ENCODE measurements at regions not wholly inside any gene's neighbourhood (a gene's known extent, or its start where the extent isn't known, plus 50 kb on each side); places are given as distances from the start of the nearest gene placed in this dataset.

DNA sequence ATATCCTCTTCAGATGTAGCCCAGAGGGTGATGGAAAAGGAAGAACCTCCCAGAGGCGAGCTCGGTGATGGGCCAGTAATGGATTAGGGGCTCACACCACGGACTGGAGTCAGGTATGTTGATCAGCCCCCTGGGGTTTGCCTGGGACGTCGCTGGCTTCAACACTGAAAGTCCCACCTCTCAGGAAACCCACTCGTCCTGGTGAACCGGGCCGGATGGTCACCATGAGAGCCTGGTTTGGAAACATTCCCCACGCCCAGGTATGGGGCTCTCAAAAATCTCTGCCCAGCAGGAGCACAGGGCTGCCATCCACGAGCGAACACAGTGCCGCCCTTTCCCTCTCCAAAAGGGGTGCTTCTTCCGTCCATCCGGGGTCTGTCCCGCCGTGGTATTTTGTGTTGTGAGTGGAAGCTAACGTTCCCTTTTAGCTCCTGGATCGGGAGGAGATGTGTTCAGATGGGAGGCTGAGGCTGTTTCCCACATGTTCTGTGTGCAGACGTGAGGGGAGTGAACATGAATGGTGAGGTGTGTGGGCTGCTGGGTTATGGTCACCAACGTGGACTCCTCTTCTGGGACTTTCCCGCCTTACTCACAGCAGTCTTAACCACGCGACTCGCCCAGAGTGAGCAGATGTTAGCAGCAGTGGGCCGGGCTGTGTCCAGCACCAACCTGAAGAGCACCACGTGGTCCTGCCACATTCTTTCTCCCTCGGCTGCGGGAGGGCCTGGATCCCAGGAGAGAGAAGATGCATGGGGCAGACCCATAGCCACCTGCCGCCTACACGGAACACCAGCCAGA, 139.2 kb downstream of the KIF26A start:
- DNase-seq: no peak

GRCh38 chr14:104278214-104278534, 139.8 kb downstream of the KIF26A start:
- no peak for DNase-seq

DNA sequence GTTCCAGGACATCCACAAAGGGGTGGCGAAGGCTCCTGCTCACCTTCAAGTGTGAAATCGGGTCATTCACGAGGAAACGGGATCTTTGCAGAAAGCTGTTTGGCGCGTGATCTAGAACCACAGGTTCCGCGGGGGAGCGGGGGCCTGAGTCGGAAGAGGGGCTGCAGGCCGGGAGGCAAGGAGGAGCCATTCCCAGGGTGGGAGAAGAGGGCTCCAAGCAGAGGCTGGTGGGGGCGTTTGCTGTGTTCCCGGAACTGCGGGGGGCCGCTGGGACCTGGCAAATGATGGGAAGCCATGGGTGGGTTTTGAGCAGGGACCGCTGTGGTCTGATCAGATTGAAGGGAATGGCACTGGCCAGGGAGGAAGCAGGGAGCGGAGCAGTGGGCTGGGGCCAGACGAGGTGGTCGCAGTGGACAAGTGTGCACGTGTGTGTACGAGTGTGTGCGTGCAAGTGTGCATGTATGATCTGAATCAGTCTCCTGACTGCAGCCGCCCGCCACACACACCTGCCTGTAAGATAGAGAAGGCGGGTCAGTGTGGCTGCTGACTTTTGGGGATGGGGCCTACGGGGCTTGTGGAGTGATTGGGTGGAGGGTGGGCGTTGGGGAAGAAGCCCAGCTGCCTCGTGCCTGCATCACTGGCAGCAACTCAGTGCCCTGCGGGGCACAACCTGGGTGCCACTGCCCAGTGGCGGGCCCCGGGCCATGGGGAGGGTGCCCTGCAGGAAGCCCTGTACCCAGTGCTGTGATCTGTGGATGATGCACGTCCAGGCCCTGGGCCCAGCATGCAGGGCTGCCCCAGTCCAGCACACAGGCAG, 141.9 kb downstream of the KIF26A start:
- DNase-seq: no peak

DNA sequence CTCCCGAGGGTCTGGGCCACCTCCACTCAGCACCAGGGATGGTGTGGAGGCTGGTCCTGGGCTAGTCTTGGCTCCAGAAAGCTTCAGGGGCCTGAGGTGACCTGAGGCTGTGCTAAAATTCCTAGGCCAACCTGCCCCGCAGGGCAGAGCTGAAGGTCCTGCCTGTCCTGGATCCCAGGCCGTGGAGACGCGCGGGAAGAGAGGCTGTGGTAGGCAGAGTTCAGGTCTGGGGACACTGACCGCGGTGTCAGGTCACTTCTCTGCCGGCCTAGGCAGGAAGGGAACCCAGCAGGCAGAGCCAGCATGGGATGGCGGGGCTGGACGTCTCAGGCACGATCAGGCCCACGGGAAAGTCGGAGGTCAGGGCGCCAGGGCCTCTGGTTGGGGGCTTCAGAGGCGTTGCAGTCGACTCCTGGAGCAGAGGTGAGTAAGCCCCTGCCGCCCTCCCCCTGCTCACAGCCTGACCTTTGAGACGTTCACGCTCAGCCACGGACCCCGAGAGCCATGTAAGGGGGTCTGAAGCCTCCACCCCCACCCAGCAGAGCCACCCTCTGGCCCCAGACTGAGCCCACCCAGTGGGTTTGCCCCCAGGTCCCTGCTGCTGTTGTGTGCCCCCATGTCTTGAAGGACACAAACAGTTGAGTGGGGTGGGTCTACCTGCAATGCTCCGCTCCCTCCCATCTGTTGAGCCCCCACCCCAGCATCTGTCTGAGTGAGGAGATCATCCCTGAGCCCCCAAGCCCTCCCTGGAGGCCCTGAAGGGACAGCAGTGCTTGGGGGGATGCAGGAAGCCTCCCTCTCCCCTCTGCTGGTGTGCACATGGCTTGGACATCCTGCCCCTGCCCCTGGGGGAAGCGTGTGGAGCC, 142.7 kb downstream of the KIF26A start:
- DNase-seq: no peak

- DNase-seq: no peak
Measured at GRCh38 chr14:104281768-104282301, 143.4 kb downstream of the KIF26A start.

- no peak for DNase-seq
Measured at GRCh38 chr14:104282332-104283196, 144.2 kb downstream of the KIF26A start.

GRCh38 chr14:104283197-104284106, 145.1 kb downstream of the KIF26A start:
- DNase-seq: no peak

DNA sequence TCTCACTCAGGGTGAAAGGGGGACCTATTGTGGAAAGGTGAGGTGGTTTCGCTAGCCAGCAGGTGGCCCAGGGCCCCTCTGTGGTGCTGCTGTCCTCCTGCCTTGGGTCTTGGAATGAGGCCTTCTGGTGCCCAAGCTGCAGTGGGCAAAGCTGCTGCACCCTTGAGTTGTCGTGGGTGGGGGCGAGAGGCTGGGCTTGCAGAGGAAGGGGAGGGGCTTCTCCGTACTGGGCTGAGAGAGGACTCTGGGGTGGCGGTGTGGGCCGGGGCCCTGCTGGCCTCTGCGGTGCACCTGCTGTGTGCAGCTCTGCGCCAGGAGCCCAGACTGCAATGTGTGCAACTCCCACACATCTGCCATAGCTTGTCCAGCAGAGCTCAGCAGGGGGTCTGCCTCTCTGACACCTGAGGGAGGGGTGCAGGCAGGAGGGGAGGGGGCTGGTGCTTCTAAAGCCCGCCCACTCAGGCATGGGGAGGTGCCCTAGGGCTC, 145.8 kb downstream of the KIF26A start:
- no peak for DNase-seq

- no peak for DNase-seq
Measured at GRCh38 chr14:104284636-104285507, 146.5 kb downstream of the KIF26A start.

GRCh38 chr14:104285508-104285840, 147.1 kb downstream of the KIF26A start:
- DNase-seq: no peak

GRCh38 chr14:104286086-104286485, 147.7 kb downstream of the KIF26A start:
- no peak for DNase-seq

DNA sequence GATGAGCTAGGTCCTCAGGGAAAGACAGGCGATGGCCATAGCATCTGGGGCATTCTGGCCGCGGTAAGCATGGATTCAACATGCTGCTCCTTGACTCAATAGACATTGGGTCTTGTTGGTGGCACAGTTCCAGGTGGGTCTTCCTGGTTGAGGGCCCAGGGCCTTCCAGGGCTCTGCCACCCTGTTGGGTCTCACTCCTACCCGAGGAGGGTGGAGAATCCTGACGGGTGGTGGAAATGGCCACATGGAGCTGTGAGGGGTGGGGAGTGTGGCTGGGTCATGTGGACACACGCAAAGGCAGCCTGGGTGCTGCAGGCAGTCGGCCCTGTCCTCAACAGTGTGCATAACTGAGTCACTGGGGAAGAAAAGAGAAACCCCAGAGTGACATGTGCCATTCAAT, 148.1 kb downstream of the KIF26A start:
- no peak for DNase-seq

DNA sequence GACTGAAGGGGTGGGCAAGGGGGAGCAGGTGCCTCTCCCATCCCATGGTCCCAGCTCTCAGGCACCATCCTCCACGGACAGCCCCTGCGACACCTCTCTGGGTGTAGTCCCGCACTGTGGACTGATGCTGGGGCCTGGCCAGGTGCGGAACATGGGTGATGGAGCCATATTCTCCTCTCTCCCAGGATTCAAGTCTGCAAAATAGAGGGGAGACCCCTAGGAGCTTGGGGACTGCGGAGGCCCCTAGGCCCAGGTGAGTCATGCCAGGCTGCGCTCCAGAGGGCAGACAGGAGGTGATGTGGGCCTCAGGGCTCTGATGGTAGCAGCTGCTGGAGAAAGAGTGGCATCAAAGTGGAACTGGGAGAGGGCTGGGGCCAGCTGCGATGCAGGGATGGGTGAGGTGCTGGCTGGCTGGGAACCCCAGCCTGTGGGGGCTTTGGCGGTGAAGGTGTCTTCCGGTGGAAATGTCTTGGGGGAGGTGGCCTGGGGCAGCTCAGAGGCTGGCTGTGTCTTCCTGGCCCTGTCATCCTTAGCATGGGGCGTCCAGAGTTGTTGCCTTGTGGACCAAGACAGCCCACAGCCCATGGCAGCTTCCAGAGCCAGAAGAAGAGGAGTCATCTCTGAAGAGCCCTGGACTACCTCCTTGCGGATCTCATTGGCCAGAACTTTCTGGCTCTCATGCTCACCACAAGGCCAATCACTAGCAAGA, 149.1 kb downstream of the KIF26A start:
- no peak for DNase-seq

GRCh38 chr14:104288272-104288671, 149.9 kb downstream of the KIF26A start:
- DNase-seq: no peak

DNA sequence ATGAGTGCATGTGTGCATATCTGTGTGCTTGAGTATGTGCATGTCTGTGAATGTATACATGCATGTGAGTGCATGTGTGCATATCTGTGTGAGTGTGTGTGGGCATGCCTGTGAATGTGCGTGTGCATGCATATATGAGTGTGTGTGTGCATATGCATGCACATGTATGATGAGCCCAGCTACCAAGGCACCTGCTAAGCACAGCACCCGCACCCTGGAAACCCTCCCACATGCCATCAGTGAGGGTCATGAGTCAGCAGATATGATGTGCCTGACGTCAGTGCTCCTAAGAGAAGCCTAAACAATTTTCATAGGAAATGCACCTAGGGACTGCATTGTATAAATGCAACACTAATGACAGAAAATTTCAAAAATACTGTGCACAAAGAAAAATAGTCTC, 151.1 kb downstream of the KIF26A start:
- DNase-seq: no peak

DNA sequence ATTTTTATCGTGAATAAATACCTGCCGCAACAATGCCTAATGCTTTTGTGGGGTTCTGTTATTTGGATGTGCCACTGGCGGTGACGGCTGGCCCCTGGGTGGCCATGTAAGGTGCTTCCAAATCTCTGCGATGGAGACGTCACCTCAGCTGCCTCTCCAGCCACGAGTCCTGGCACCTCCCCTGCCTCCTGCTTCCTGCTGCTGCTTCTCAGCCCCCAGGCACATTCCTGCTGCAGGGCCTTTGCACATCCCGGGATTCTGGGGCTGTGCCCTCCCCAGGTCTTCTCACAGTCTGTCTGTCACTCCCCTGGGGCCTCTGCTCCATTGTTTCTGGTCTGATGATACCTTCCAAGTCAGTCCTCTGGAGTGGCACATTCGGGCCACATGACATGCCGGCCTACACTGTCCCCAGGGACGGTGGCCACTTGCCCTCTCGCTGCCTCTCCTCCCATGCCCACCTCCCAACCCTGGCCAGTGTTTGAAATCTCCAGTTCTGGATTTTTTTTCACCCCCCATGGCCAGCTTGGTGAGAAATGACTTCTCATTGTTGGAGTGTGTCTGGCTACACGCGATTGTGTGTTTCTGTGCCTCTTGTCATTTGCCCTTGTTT, 151.8 kb downstream of the KIF26A start:
- DNase-seq: no peak

GRCh38 chr14:104290756-104291122, 152.4 kb downstream of the KIF26A start:
- DNase-seq: no peak

GRCh38 chr14:104291123-104292000, 153.0 kb downstream of the KIF26A start:
- no peak for DNase-seq
